NCI-H1048 (cell line): ENCODE measurements at regions not wholly inside any gene's neighbourhood (a gene's known extent, or its start where the extent isn't known, plus 50 kb on each side); places are given as distances from the start of the nearest gene placed in this dataset.

Experiments
- DNase-seq: peaks from one replicate; lab custom pipeline; 2025; lab: John Stamatoyannopoulos, UW

GRCh38 chr12:105992849-105993740 lies 145.7 kb downstream of the NUAK1 start:
- no peak for DNase-seq

DNA sequence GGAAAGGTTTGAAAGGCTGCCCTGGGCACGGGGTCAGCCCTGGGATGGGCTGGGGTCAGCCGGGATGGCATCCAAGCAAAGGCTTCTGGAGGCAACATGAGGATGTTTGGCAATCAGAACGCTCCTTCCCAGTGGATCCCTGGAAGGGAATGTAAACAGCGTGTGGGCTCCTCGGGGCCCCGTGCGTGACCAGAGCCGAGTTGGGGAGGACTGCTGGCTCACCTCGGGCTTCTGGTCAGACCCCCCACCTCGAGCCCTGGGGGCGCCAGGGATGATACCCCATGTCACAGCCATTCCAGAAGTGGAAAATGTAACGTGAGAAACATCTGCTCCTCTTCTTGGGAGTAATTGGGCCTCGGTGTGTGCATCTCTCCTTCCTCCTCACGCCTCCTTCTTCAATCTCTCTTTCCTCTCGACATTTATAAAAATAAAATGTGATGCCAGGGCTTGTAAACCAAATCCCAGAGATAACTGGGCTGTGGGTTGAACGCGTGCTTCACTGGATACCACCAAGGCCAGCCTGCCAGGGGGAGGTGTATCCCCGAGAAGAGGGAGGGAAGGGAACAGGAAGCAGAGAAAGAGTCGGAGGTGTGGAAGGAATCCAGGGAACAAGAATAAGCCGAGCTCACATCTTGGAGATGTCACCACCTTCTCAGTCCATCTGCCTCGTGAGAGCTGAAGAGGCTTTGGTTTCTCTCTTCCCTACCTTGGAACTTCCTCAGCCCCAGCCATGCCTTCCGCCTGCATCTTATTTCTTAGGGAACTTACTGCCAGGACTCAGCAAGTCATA lies 144.8 kb downstream of the NUAK1 start:
- no peak for DNase-seq

DNA sequence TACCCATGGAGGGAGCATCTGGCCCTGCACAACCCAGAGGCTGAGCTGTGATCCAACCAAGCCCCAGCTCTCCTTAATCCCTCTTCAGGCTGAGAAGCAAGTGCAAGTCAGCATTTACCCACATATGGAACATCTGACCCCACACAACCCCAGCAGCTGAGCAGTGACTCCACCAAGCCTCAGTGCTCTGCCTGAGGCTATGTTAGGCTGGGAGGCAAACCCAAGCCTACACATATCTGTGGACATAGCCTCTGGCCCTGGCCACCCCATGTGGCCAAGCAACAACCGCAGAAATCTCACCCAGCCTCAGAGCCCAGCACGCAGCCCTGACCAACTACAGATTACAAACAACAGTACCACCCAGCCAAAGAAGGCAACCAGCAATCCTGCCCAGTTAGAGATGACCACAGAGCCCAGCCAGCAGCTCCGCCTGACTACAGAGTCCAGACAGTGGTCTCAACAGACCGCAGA lies 142.8 kb downstream of the NUAK1 start:
- DNase-seq = no peak

DNA sequence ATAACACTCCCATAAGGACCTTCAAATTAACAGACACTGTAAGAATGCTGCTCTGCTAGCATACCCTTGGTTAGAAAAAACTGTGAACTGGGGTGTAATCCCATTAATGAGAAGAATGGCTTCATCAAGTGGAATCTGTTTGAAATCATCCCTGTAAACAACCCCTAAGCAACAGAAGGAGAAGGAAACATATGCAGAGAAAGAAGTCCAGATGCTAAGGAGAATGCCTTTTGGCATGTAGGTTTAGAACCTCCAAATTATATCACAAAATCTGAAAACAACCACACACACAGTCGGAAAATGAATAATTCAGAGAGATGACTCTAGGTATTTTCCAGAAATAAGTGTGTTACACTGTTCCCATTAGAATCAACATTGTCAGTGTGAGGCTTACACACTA lies 140.2 kb downstream of the NUAK1 start:
- no peak for DNase-seq

DNA sequence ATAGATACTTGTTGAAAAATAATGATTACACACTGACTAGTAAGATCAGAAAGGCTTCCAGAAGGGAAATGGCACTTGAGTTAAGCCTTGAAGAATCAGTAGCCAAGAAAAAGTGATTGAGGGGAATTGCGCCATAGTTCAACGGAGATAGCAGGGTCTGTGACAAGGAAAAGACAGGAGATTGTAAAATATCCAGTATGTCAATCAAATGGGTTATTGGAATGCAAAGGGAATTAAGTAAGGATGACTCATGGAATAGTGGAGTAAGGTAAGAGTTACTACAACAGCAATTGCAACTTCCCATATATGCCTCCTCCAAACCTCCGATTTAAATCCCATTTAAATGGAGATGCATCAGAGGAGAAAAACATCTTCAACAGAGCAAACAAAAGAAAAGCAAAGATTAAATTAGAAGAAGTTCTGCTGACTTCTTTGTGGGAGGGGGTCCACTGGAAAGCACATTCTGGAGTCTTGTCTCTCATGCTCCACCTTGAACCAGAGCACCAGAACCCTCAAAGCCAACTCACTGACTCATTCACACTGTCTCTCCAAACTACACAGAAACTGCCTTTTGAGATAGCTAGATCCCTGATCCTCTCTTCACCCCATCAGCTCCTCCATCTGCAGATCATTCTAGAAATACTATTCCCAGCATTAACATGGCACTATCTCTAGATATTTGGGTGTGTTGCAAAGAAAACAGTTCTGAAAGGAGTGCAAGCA lies 138.2 kb downstream of the NUAK1 start:
- DNase-seq = no peak

GRCh38 chr12:106001105-106001836 lies 137.5 kb downstream of the NUAK1 start:
- no peak for DNase-seq

DNA sequence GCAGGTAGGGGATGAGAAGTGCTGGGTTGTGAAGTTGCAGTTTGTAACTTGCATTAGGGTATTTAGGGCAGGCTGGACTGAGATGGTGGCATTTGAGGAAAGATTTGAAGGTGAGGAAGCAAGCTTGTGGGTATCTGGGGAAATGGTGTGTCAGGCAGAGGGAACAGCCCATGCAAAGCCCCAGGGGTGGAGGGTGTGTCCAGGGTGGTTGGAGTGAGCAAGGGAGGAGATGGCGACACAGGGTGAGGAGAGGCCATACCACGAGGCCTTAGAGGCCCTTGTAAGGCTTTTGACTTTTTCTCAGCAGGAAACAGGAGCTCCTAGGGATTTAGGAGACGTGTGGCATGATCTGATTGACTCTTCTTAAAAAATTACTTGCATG lies 136.9 kb downstream of the NUAK1 start:
- DNase-seq = no peak

DNA sequence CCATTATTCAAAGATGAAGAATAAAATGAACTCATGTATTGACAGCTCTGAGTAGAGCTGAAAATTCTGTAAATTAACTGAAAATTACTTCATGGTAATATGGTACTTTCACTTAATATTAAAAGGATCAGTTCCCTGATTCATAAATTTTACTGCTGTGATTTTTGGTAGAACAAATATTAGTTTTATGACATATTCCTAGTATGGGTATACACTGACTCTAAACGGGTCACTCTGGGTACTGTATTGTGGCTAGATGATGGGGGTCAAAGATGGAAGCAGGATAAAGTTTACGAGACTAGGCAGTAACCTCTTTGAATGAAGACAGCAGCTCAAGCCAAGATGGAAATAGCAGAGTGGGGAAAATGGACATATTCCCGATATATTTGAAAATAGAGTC lies 135.5 kb downstream of the NUAK1 start:
- no peak for DNase-seq

GRCh38 chr12:106004289-106004688 lies 134.5 kb downstream of the NUAK1 start:
- no peak for DNase-seq

GRCh38 chr12:106006382-106006781 lies 132.4 kb downstream of the NUAK1 start:
- DNase-seq = no peak

- DNase-seq = no peak
Measured at GRCh38 chr12:106006940-106007339, 131.8 kb downstream of the NUAK1 start.

GRCh38 chr12:106010741-106011140 lies 128.0 kb downstream of the NUAK1 start:
- DNase-seq = no peak
